ENCODE measurements at regions not wholly inside any gene's neighbourhood (a gene's known extent, or its start where the extent isn't known, plus 50 kb on each side); places are given as distances from the start of the nearest gene placed in this dataset.
A peak's percentile ranks its signal among the peaks of the same experiment; 100 is the strongest.

GRCh38 chr4:33685939-33686338 is 2558.4 kb downstream of the ARAP2 start:
- TF ChIP-seq CTCF (IDR thresholded peaks at IDR 0.05; ENCODE audit: low read depth, low read length, missing control alignments), result no peak
- no peak overlapping the region for H3K4me3 ChIP-seq (replicated peaks; ENCODE audit: low read depth, low read length)
- DNase-seq (ENCODE audit: extremely low read depth, low read depth), result no peak

- DNase-seq (ENCODE audit: extremely low read depth, low read depth), result no peak
- H3K4me3 ChIP-seq (replicated peaks; ENCODE audit: low read depth, low read length), result no peak overlapping the region
- no peak for TF ChIP-seq CTCF (IDR thresholded peaks at IDR 0.05; ENCODE audit: low read depth, low read length, missing control alignments)
Observed at GRCh38 chr4:33696041-33696440, 2548.3 kb downstream of the ARAP2 start.

DNA sequence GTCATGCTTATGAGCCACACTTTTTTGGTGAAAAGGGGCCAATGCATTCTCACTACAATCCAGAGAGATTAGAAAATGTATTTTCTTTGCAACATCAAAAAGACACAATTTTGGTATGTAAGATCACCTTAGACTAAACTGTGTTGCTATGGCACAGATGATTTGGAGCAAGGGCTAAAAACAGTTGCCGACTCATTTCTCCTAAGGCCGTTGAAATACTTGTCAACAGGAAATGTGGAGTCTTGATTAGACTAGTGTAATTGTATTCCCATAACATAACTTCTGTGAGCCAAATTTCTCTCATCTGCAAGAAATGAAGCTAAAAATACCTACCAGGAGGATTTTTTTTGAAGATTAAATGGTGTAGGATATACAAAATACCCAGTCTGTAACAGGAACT is 2547.7 kb downstream of the ARAP2 start:
- H3K4me3 ChIP-seq (replicated peaks; ENCODE audit: low read depth, low read length), result no peak overlapping the region
- no peak for DNase-seq (ENCODE audit: extremely low read depth, low read depth)
- no peak for TF ChIP-seq CTCF (IDR thresholded peaks at IDR 0.05; ENCODE audit: low read depth, low read length, missing control alignments)

- no peak for DNase-seq (ENCODE audit: extremely low read depth, low read depth)
- TF ChIP-seq CTCF (IDR thresholded peaks at IDR 0.05; ENCODE audit: low read depth, low read length, missing control alignments), result no peak
- no peak overlapping the region for H3K4me3 ChIP-seq (replicated peaks; ENCODE audit: low read depth, low read length)
Observed at GRCh38 chr4:33709247-33709646, 2535.1 kb downstream of the ARAP2 start.

DNA sequence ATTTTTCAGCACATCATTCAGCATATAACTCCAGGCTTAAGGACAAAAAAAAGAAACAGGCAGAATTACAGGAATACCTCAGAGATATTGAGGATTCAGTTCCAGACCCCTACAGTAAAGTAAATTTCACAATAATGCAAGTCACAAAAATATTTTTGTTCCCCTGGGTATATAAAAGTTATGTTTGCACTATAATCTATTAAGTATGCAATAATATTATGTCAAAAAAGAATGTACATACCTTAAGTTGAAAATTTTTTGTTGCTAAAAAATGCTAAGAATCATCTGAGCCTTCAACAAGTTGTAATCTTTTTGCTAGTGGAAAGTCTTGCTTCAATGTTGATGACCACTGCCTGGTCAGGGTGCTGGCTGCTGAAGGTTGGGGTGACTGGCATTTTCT is 2532.5 kb downstream of the ARAP2 start:
- TF ChIP-seq CTCF (IDR thresholded peaks at IDR 0.05; ENCODE audit: low read depth, low read length, missing control alignments), result no peak
- DNase-seq (ENCODE audit: extremely low read depth, low read depth), result no peak
- no peak overlapping the region for H3K4me3 ChIP-seq (replicated peaks; ENCODE audit: low read depth, low read length)

DNA sequence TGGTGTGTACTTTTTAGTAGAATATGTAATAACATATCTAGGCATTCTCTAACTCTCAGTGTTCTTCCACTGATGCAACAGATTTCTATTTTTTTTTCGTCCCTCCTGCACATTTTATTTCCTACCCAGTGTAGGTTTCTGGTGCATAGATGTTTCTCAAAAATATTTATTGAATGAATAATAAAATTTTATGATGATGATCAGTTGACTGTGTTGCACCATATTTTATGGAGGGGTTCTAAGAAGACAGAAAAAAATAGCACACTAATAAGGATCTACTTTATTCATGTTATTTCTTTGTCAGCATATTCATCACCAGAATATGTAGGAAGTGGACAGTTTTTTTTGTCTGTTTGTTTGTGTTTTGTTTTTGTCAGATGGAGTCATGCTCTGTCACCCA is 2529.3 kb downstream of the ARAP2 start:
- H3K4me3 ChIP-seq (replicated peaks; ENCODE audit: low read depth, low read length), result no peak overlapping the region
- TF ChIP-seq CTCF (IDR thresholded peaks at IDR 0.05; ENCODE audit: low read depth, low read length, missing control alignments), result no peak
- DNase-seq (ENCODE audit: extremely low read depth, low read depth), result no peak

- peak; percentile 74 for DNase-seq (ENCODE audit: extremely low read depth, low read depth)
- no peak overlapping the region for H3K4me3 ChIP-seq (replicated peaks; ENCODE audit: low read depth, low read length)
- no peak for TF ChIP-seq CTCF (IDR thresholded peaks at IDR 0.05; ENCODE audit: low read depth, low read length, missing control alignments)
Observed at GRCh38 chr4:33715841-33716395, 2528.4 kb downstream of the ARAP2 start.

Data from HFF-Myc (cell line).